ENCODE measurements at regions not wholly inside any gene's neighbourhood (a gene's known extent, or its start where the extent isn't known, plus 50 kb on each side); places are given as distances from the start of the nearest gene placed in this dataset.

- TF ChIP-seq CTCF (IDR thresholded peaks at IDR 0.05), result no peak
- H3K9me3 Mint-ChIP-seq, result peaks cover 19% of the 10 kb centered on the region
- H3K36me3 Mint-ChIP-seq (ENCODE audit: low read depth), result no peaks in the 10 kb centered on the region
- peaks cover 44% of the 10 kb centered on the region for H3K27me3 Mint-ChIP-seq (ENCODE audit: low read depth, poor library complexity)
- peaks cover 10% of the 10 kb centered on the region for H3K4me1 Mint-ChIP-seq
- no peak overlapping the region for H3K4me3 Mint-ChIP-seq
- no peak overlapping the region for H3K27ac Mint-ChIP-seq
- DNase-seq, result no peak
Observed at GRCh38 chrX:805988-806387, 175.4 kb downstream of the SHOX start.

GRCh38 chrX:805103-805670 is 174.6 kb downstream of the SHOX start:
- Mint-ChIP-seq H3K27ac (no peak overlapping the region), H3K4me1 (peaks cover 10% of the 10 kb centered on the region), H3K4me3 (no peak overlapping the region), H3K27me3 (ENCODE audit: low read depth, poor library complexity) (peaks cover 44% of the 10 kb centered on the region), H3K9me3 (peaks cover 19% of the 10 kb centered on the region), H3K36me3 (ENCODE audit: low read depth) (no peaks in the 10 kb centered on the region)
- no peak for DNase-seq
- no peak for TF ChIP-seq CTCF (IDR thresholded peaks at IDR 0.05)

- no peaks in the 10 kb centered on the region for H3K36me3 Mint-ChIP-seq (ENCODE audit: low read depth)
- no peak overlapping the region for H3K4me3 Mint-ChIP-seq
- no peak overlapping the region for H3K27ac Mint-ChIP-seq
- peaks cover 44% of the 10 kb centered on the region for H3K27me3 Mint-ChIP-seq (ENCODE audit: low read depth, poor library complexity)
- peaks cover 10% of the 10 kb centered on the region for H3K4me1 Mint-ChIP-seq
- peaks cover 23% of the 10 kb centered on the region for H3K9me3 Mint-ChIP-seq
- TF ChIP-seq CTCF (IDR thresholded peaks at IDR 0.05), result no peak
- DNase-seq, result no peak
Observed at GRCh38 chrX:802846-803245, 172.3 kb downstream of the SHOX start.

- no peak for DNase-seq
- H3K27ac Mint-ChIP-seq, result no peak overlapping the region
- no peaks in the 10 kb centered on the region for H3K4me1 Mint-ChIP-seq
- TF ChIP-seq CTCF (IDR thresholded peaks at IDR 0.05), result no peak
- H3K4me3 Mint-ChIP-seq, result no peak overlapping the region
- H3K36me3 Mint-ChIP-seq (ENCODE audit: low read depth), result no peaks in the 10 kb centered on the region
- peaks cover 15% of the 10 kb centered on the region for H3K9me3 Mint-ChIP-seq
- peaks cover 33% of the 10 kb centered on the region for H3K27me3 Mint-ChIP-seq (ENCODE audit: low read depth, poor library complexity)
Observed at GRCh38 chrX:799808-800207, 169.2 kb downstream of the SHOX start.

- H3K27ac Mint-ChIP-seq, result no peak overlapping the region
- H3K9me3 Mint-ChIP-seq, result no peaks in the 10 kb centered on the region
- H3K36me3 Mint-ChIP-seq (ENCODE audit: low read depth), result no peaks in the 10 kb centered on the region
- H3K27me3 Mint-ChIP-seq (ENCODE audit: low read depth, poor library complexity), result peaks cover 61% of the 10 kb centered on the region
- peaks cover 25% of the 10 kb centered on the region for H3K4me1 Mint-ChIP-seq
- no peak for TF ChIP-seq CTCF (IDR thresholded peaks at IDR 0.05)
- H3K4me3 Mint-ChIP-seq, result no peak overlapping the region
- no peak for DNase-seq
Observed at GRCh38 chrX:794311-794710, 163.7 kb downstream of the SHOX start.

- peaks cover 34% of the 10 kb centered on the region for H3K4me1 Mint-ChIP-seq
- no peak overlapping the region for H3K4me3 Mint-ChIP-seq
- peaks cover 62% of the 10 kb centered on the region for H3K27me3 Mint-ChIP-seq (ENCODE audit: low read depth, poor library complexity)
- no peaks in the 10 kb centered on the region for H3K36me3 Mint-ChIP-seq (ENCODE audit: low read depth)
- H3K27ac Mint-ChIP-seq, result no peak overlapping the region
- TF ChIP-seq CTCF (IDR thresholded peaks at IDR 0.05), result no peak
- H3K9me3 Mint-ChIP-seq, result no peaks in the 10 kb centered on the region
- no peak for DNase-seq
Observed at GRCh38 chrX:793216-793770, 162.7 kb downstream of the SHOX start.
